ENCODE measurements at regions not wholly inside any gene's neighbourhood (a gene's known extent, or its start where the extent isn't known, plus 50 kb on each side); places are given as distances from the start of the nearest gene placed in this dataset.

GRCh38 chr11:104286129-104286528, 122.2 kb upstream of the PDGFD start:
- Histone ChIP-seq H2AFZ (ENCODE audit: low read length) (no peak overlapping the region), H3K4me3 (replicated peaks in 1 of 3; ENCODE audit: insufficient read depth in 1 of 3, low read depth in 2 of 3, low read length in 3 of 3) (no peak overlapping the region), H4K20me1 (ENCODE audit: insufficient read depth, low read length) (no peaks in the 10 kb centered on the region), H3K27me3 (ENCODE audit: control insufficient read depth in 1 of 2, insufficient read depth in 2 of 2, low read length in 2 of 2) (no peaks in the 10 kb centered on the region), H3K9me3 (ENCODE audit: low read length) (no peaks in the 10 kb centered on the region), H3K9ac (ENCODE audit: insufficient read depth, low read depth, low read length) (no peak overlapping the region), H3K36me3 (replicated peaks in 1 of 2; ENCODE audit: control insufficient read depth in 1 of 2, insufficient read depth in 2 of 2, low read length in 2 of 2) (no peaks in the 10 kb centered on the region), H3K4me2 (ENCODE audit: low read depth, low read length) (no peak overlapping the region), H3K27ac (ENCODE audit: extremely low read length, insufficient read depth, low read length) (no peak overlapping the region), H3K79me2 (ENCODE audit: insufficient read depth, low read length) (no peaks in the 10 kb centered on the region), H3K4me1 (ENCODE audit: insufficient read depth, low read length) (no peaks in the 10 kb centered on the region)
- no TSS peak for BruUV-seq (replicated peaks)
- in situ Hi-C loops (cut with HindIII; ENCODE audit: extremely low pct_ligation_motif_present, low pct_unique_long_range_greater_than_20kb) (no loop called here), intact Hi-C loops (cut with micrococcal nuclease; ENCODE audit: unreplicated experiment) (no loop called here)
- ChIA-PET CTCF (ENCODE audit: low intra/inter-chr PET ratio, low total read pairs) (no interaction called here), POLR2A (no interaction called here)
- ATAC-seq (no peak), FAIRE-seq (no peak), DNase-seq (ENCODE audit: low spot score) (no peak)
- TF ChIP-seq ZBTB2 (CRISPR knock-in tag; IDR thresholded peaks at IDR 0.05; ENCODE audit: low read depth), result no peak
- TF ChIP-seq CEBPB (IDR thresholded peaks at IDR 0.05; ENCODE audit: borderline replicate concordance, low read depth, low read length), result 0 out of 2 replicates have a peak, but pooled peaks have one; percentile 39
- 5% methylated on average over 1 of the region's 1 CpG for WGBS (ENCODE audit: low lambda C conversion rate)

GRCh38 chr11:104279587-104279986, 115.6 kb upstream of the PDGFD start:
- Histone ChIP-seq H3K27ac (ENCODE audit: extremely low read length, insufficient read depth, low read length) (no peak overlapping the region), H2AFZ (ENCODE audit: low read length) (no peak overlapping the region), H3K4me1 (ENCODE audit: insufficient read depth, low read length) (no peaks in the 10 kb centered on the region), H3K4me3 (replicated peaks in 1 of 3; ENCODE audit: insufficient read depth in 1 of 3, low read depth in 2 of 3, low read length in 3 of 3) (no peak overlapping the region), H3K36me3 (replicated peaks in 1 of 2; ENCODE audit: control insufficient read depth in 1 of 2, insufficient read depth in 2 of 2, low read length in 2 of 2) (no peaks in the 10 kb centered on the region), H3K9ac (ENCODE audit: insufficient read depth, low read depth, low read length) (no peak overlapping the region), H3K79me2 (ENCODE audit: insufficient read depth, low read length) (no peaks in the 10 kb centered on the region), H3K9me3 (ENCODE audit: low read length) (no peaks in the 10 kb centered on the region), H3K4me2 (ENCODE audit: low read depth, low read length) (no peak overlapping the region), H4K20me1 (ENCODE audit: insufficient read depth, low read length) (no peaks in the 10 kb centered on the region), H3K27me3 (ENCODE audit: control insufficient read depth in 1 of 2, insufficient read depth in 2 of 2, low read length in 2 of 2) (no peaks in the 10 kb centered on the region)
- FAIRE-seq, result no peak
- TF ChIP-seq THAP8 (CRISPR knock-in tag; IDR thresholded peaks at IDR 0.05; ENCODE audit: borderline replicate concordance), result no peak
- TF ChIP-seq CEBPB (IDR thresholded peaks at IDR 0.05; ENCODE audit: borderline replicate concordance, low read depth, low read length), result peak; percentile 59; the same call in 1 of the 2 replicates
- TF ChIP-seq ISX (CRISPR knock-in tag; conservative IDR thresholded peaks at IDR 0.05), result no peak
- no peak for TF ChIP-seq ZNF382 (CRISPR knock-in tag; IDR thresholded peaks at IDR 0.05; ENCODE audit: borderline replicate concordance)
- no peak for TF ChIP-seq ZFP62 (CRISPR knock-in tag; IDR thresholded peaks at IDR 0.05)
- TF ChIP-seq MATR3 (CRISPR knock-in tag; IDR thresholded peaks at IDR 0.05), result no peak
- TF ChIP-seq CEBPG (CRISPR knock-in tag; IDR thresholded peaks at IDR 0.05), result no peak
- in situ Hi-C loops (cut with HindIII; ENCODE audit: extremely low pct_ligation_motif_present, low pct_unique_long_range_greater_than_20kb) (no loop called here), intact Hi-C loops (cut with micrococcal nuclease; ENCODE audit: unreplicated experiment) (no loop called here)
- DNase-seq (ENCODE audit: low spot score), result no peak
- no TSS peak for BruUV-seq (replicated peaks)
- POLR2A ChIA-PET, result no interaction called here
- no peak for ATAC-seq
- CTCF ChIA-PET (ENCODE audit: low intra/inter-chr PET ratio, low total read pairs), result no interaction called here
